OCI-LY1 (cell line): ENCODE measurements at regions not wholly inside any gene's neighbourhood (a gene's known extent, or its start where the extent isn't known, plus 50 kb on each side); places are given as distances from the start of the nearest gene placed in this dataset.

ENCODE experiments used
- H2AFZ ChIP-seq: fragments of 200-600 bp; sonication (generic), shearing (Covaris generic); 2 replicates; pipeline ENCODE4 v1.6.0; 2014; ENCODE audit warnings: antibody characterized with exemption, mild to moderate bottlenecking, low read length
- H3F3A ChIP-seq: fragments of 200-600 bp; sonication (generic), shearing (Covaris generic); 2 replicates; pipeline ENCODE4 v1.6.0; 2014; ENCODE audit warnings: mild to moderate bottlenecking, antibody characterized with exemption, low read length, moderate library complexity; ENCODE audit not compliant: insufficient read depth
- H3K27ac ChIP-seq: fragments of 200-600 bp; sonication (generic); 2 replicates; pipeline ENCODE4 v1.5.1; 2014; ENCODE audit warnings: low read length, mixed run types, mild to moderate bottlenecking, low read depth; ENCODE audit not compliant: poor library complexity, severe bottlenecking
- H3K27me3 ChIP-seq: fragments of 200-600 bp; sonication (generic); 2 replicates; pipeline ENCODE4 v1.6.0; 2014; ENCODE audit warnings: antibody characterized with exemption, mild to moderate bottlenecking, low read length, moderate library complexity; ENCODE audit not compliant: insufficient read depth
- H3K36me3 ChIP-seq: fragments of 200-600 bp; sonication (generic); 2 replicates; pipeline ENCODE4 v1.6.1; 2014; ENCODE audit warnings: mild to moderate bottlenecking, antibody characterized with exemption, low read length, moderate library complexity, mixed read lengths; ENCODE audit not compliant: insufficient read depth
- H3K4me1 ChIP-seq: fragments of 200-600 bp; sonication (generic); 2 replicates; pipeline ENCODE4 v1.5.1; 2014; ENCODE audit warnings: mild to moderate bottlenecking, low read length, moderate library complexity; ENCODE audit not compliant: insufficient read depth, severe bottlenecking
- H3K4me2 ChIP-seq: fragments of 200-600 bp; sonication (generic), shearing (Covaris generic); 2 replicates; pipeline ENCODE4 v1.6.1; 2014; ENCODE audit warnings: low read length
- H3K4me3 ChIP-seq: fragments of 200-600 bp; sonication (generic); 2 replicates; pipeline ENCODE4 v1.5.1; 2014; ENCODE audit warnings: low read length, low read depth, mild to moderate bottlenecking, mixed read lengths; ENCODE audit not compliant: poor library complexity, severe bottlenecking
- H3K79me2 ChIP-seq: fragments of 200-600 bp; shearing (Covaris generic); 2 replicates; pipeline ENCODE4 v1.6.1; 2016; ENCODE audit warnings: mixed run types, low read length, mixed read lengths; ENCODE audit not compliant: insufficient read depth
- H3K9ac ChIP-seq: fragments of 200-600 bp; sonication (generic), shearing (Covaris generic); 2 replicates; pipeline ENCODE4 v1.6.1; 2014; ENCODE audit warnings: mild to moderate bottlenecking, low read length, mixed read lengths
- H3K9me2 ChIP-seq: fragments of 200-600 bp; sonication (generic), shearing (Covaris generic); 2 replicates; pipeline ENCODE4 v1.6.1; 2014; ENCODE audit warnings: low read depth, mild to moderate bottlenecking, low read length, mixed read lengths
- H3K9me3 ChIP-seq: fragments of 200-600 bp; shearing (Covaris generic); 2 replicates; pipeline ENCODE4 v1.6.1; 2014; ENCODE audit warnings: low read length, mixed read lengths
- H4K20me1 ChIP-seq: fragments of 200-600 bp; sonication (generic), shearing (Covaris generic); 2 replicates; pipeline ENCODE4 v1.6.0; 2016; ENCODE audit warnings: mild to moderate bottlenecking, low read length; ENCODE audit not compliant: insufficient read depth
- CTCF ChIP-seq: fragments of 200-600 bp; sonication (generic), shearing (Covaris generic); IDR thresholded peaks from 2 replicates; pipeline ENCODE4 v1.5.1; 2017; ENCODE audit warnings: mild to moderate bottlenecking, antibody characterized with exemption, low read length, moderate library complexity, mixed read lengths
- EZH2 ChIP-seq: fragments of 200-600 bp; sonication (generic), shearing (Covaris generic); IDR thresholded peaks from 2 replicates; pipeline ENCODE4 v1.8.0; 2017; ENCODE audit warnings: borderline replicate concordance, mixed run types, mild to moderate bottlenecking, antibody characterized with exemption, low read length, moderate library complexity, mixed read lengths

- H3K9me2 ChIP-seq, result no peaks in the 10 kb centered on the region
- H4K20me1 ChIP-seq, result no peaks in the 10 kb centered on the region
- no peaks in the 10 kb centered on the region for H3K27me3 ChIP-seq
- TF ChIP-seq EZH2, result no peak
- TF ChIP-seq CTCF, result no peak
- no peaks in the 10 kb centered on the region for H3F3A ChIP-seq
- H3K9ac ChIP-seq, result no peak overlapping the region
- no peak overlapping the region for H2AFZ ChIP-seq
- H3K9me3 ChIP-seq, result no peaks in the 10 kb centered on the region
- H3K4me3 ChIP-seq, result no peak overlapping the region
- no peak overlapping the region for H3K4me2 ChIP-seq
- no peaks in the 10 kb centered on the region for H3K79me2 ChIP-seq
- H3K27ac ChIP-seq, result no peak overlapping the region
- no peaks in the 10 kb centered on the region for H3K4me1 ChIP-seq
- H3K36me3 ChIP-seq, result no peaks in the 10 kb centered on the region
These were observed 109.6 kb upstream of the IRX6 start for GRCh38 chr16:55214412-55214811.

DNA sequence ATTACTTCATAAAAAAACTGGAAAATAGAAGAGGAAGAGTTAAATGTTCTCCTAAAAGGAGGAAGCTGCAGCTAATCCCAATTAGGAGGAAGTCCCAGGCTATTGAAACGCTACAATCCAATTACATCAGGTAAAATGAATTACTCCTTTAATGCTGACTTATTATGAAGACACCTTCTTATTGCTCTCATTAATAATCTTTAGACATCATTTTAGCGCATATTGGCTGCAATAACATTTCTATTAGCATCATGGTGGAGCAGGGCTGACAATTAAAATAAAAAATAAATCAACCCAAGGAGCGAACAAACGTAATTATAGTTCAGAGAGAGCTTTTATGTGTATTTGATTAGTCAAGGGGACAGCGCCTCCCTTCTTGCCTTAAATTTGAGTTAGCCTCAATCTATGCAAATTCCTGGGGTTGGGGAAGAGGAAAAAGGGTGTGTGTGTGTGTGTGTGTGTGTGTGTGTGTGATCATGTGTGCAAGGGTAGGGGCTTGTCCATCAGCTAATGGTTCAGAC, 109.0 kb upstream of the IRX6 start:
- Histone ChIP-seq H3K27me3 (no peaks in the 10 kb centered on the region), H3K79me2 (no peaks in the 10 kb centered on the region), H3K36me3 (no peaks in the 10 kb centered on the region), H3K4me3 (no peak overlapping the region), H4K20me1 (no peaks in the 10 kb centered on the region), H3K27ac (no peak overlapping the region), H3K4me1 (no peaks in the 10 kb centered on the region), H3K9ac (no peak overlapping the region), H3K4me2 (no peak overlapping the region), H2AFZ (no peak overlapping the region), H3K9me3 (no peaks in the 10 kb centered on the region), H3K9me2 (no peaks in the 10 kb centered on the region), H3F3A (no peaks in the 10 kb centered on the region)
- TF ChIP-seq EZH2 (no peak), CTCF (no peak)

GRCh38 chr16:55217392-55217791, 106.6 kb upstream of the IRX6 start:
- no peaks in the 10 kb centered on the region for H4K20me1 ChIP-seq
- H2AFZ ChIP-seq, result no peak overlapping the region
- TF ChIP-seq CTCF, result no peak
- no peak for TF ChIP-seq EZH2
- H3K4me1 ChIP-seq, result no peaks in the 10 kb centered on the region
- H3K9ac ChIP-seq, result no peak overlapping the region
- H3K9me3 ChIP-seq, result no peaks in the 10 kb centered on the region
- no peak overlapping the region for H3K27ac ChIP-seq
- no peak overlapping the region for H3K4me3 ChIP-seq
- no peaks in the 10 kb centered on the region for H3K27me3 ChIP-seq
- no peaks in the 10 kb centered on the region for H3K79me2 ChIP-seq
- no peaks in the 10 kb centered on the region for H3K36me3 ChIP-seq
- no peaks in the 10 kb centered on the region for H3F3A ChIP-seq
- no peaks in the 10 kb centered on the region for H3K9me2 ChIP-seq
- H3K4me2 ChIP-seq, result no peak overlapping the region
